ENCODE measurements at regions not wholly inside any gene's neighbourhood (a gene's known extent, or its start where the extent isn't known, plus 50 kb on each side); places are given as distances from the start of the nearest gene placed in this dataset.

- no peak for DNase-seq
These were observed 99.8 kb upstream of the NR2F2 start for GRCh38 chr15:96230526-96231181.

GRCh38 chr15:96232335-96232734 lies 98.2 kb upstream of the NR2F2 start:
- DNase-seq = no peak

- no peak for DNase-seq
These were observed 96.2 kb upstream of the NR2F2 start for GRCh38 chr15:96234109-96234892.

GRCh38 chr15:96237002-96237401 lies 93.5 kb upstream of the NR2F2 start:
- DNase-seq = no peak

- no peak for DNase-seq
These were observed 87.7 kb upstream of the NR2F2 start for GRCh38 chr15:96242761-96243160.

- no peak for DNase-seq
These were observed 86.8 kb upstream of the NR2F2 start for GRCh38 chr15:96243701-96244100.

GRCh38 chr15:96245252-96245651 lies 85.2 kb upstream of the NR2F2 start:
- no peak for DNase-seq

GRCh38 chr15:96246057-96246456 lies 84.4 kb upstream of the NR2F2 start:
- no peak for DNase-seq

GRCh38 chr15:96247621-96248305 lies 82.7 kb upstream of the NR2F2 start:
- no peak for DNase-seq

- DNase-seq = no peak
These were observed 78.4 kb upstream of the NR2F2 start for GRCh38 chr15:96252148-96252547.

GRCh38 chr15:96253006-96253747 lies 77.3 kb upstream of the NR2F2 start:
- no peak for DNase-seq

GRCh38 chr15:96254173-96254572 lies 76.3 kb upstream of the NR2F2 start:
- DNase-seq = no peak

- no peak for DNase-seq
These were observed 74.9 kb upstream of the NR2F2 start for GRCh38 chr15:96255599-96255998.

- DNase-seq = no peak
These were observed 68.9 kb upstream of the NR2F2 start for GRCh38 chr15:96261575-96262034.

- DNase-seq = no peak
These were observed 68.4 kb upstream of the NR2F2 start for GRCh38 chr15:96262097-96262496.

GRCh38 chr15:96262549-96263489 lies 67.7 kb upstream of the NR2F2 start:
- DNase-seq = no peak

GRCh38 chr15:96264351-96264798 lies 66.1 kb upstream of the NR2F2 start:
- DNase-seq = no peak

GRCh38 chr15:96264801-96265515 lies 65.5 kb upstream of the NR2F2 start:
- DNase-seq = no peak

- no peak for DNase-seq
These were observed 64.0 kb upstream of the NR2F2 start for GRCh38 chr15:96266456-96266855.

GRCh38 chr15:96267463-96267862 lies 63.0 kb upstream of the NR2F2 start:
- DNase-seq = no peak
